ENCODE measurements at regions not wholly inside any gene's neighbourhood (a gene's known extent, or its start where the extent isn't known, plus 50 kb on each side); places are given as distances from the start of the nearest gene placed in this dataset.

- DNase-seq = no peak
Measured at GRCh38 chr17:15039366-15039765, 225.8 kb downstream of the PMP22 start.

GRCh38 chr17:15038656-15039055 lies 226.5 kb downstream of the PMP22 start:
- DNase-seq = no peak

- no peak for DNase-seq
Measured at GRCh38 chr17:15036238-15036637, 228.9 kb downstream of the PMP22 start.

GRCh38 chr17:15031975-15032374 lies 233.2 kb downstream of the PMP22 start:
- no peak for DNase-seq

- DNase-seq = no peak
Measured at GRCh38 chr17:15029469-15029868, 235.7 kb downstream of the PMP22 start.

- DNase-seq = no peak
Measured at GRCh38 chr17:15027853-15028252, 237.3 kb downstream of the PMP22 start.

- DNase-seq = no peak
Measured at GRCh38 chr17:15026088-15026487, 239.0 kb downstream of the PMP22 start.

- DNase-seq = no peak
Measured at GRCh38 chr17:15023589-15024336, 241.4 kb downstream of the PMP22 start.

GRCh38 chr17:15019158-15019557 lies 246.0 kb downstream of the PMP22 start:
- DNase-seq = no peak

GRCh38 chr17:15012351-15012980 lies 252.7 kb downstream of the PMP22 start:
- DNase-seq = no peak

GRCh38 chr17:15009087-15009486 lies 256.0 kb downstream of the PMP22 start:
- DNase-seq = no peak

GRCh38 chr17:15007147-15007553 lies 258.0 kb downstream of the PMP22 start:
- DNase-seq = no peak

GRCh38 chr17:15006421-15007128 lies 258.6 kb downstream of the PMP22 start:
- no peak for DNase-seq

GRCh38 chr17:15000661-15001060 lies 264.5 kb downstream of the PMP22 start:
- no peak for DNase-seq

GRCh38 chr17:14997290-14997689 lies 267.8 kb downstream of the PMP22 start:
- DNase-seq = no peak

- no peak for DNase-seq
Measured at GRCh38 chr17:14986127-14986526, 279.0 kb downstream of the PMP22 start.

- DNase-seq = no peak
Measured at GRCh38 chr17:14972844-14973243, 292.3 kb downstream of the PMP22 start.

GRCh38 chr17:14971054-14971453 lies 294.1 kb downstream of the PMP22 start:
- no peak for DNase-seq

GRCh38 chr17:14959106-14959648 lies 305.9 kb downstream of the PMP22 start:
- no peak for DNase-seq

GRCh38 chr17:14953405-14953804 lies 311.7 kb downstream of the PMP22 start:
- DNase-seq = no peak

- DNase-seq = no peak
Measured at GRCh38 chr17:14950686-14951085, 314.4 kb downstream of the PMP22 start.

GRCh38 chr17:14950216-14950615 lies 314.9 kb downstream of the PMP22 start:
- no peak for DNase-seq

GRCh38 chr17:14947671-14948070 lies 317.5 kb downstream of the PMP22 start:
- no peak for DNase-seq

All from C1 segment of cervical spinal cord (tissue), 14 donors.